GM12865 (cell line): ENCODE measurements at regions not wholly inside any gene's neighbourhood (a gene's known extent, or its start where the extent isn't known, plus 50 kb on each side); places are given as distances from the start of the nearest gene placed in this dataset.

ENCODE experiments used
- DNase-seq: peaks from one replicate; pipeline ENCODE4 v3.0.0; 2010; ENCODE audit warnings: low read depth
- H3K4me3 ChIP-seq: 2 replicates; pipeline ENCODE4 v1.5.1; 2011; ENCODE audit warnings: mild to moderate bottlenecking, low read depth, low read length, control low read depth
- TF ChIP-seq, protein P1 (sequence below): IDR thresholded peaks from 2 replicates; pipeline ENCODE4 v1.5.1; 2011; ENCODE audit warnings: low read length, control low read depth, low read depth, inconsistent platforms; ENCODE audit not compliant: insufficient read depth; ENCODE audit errors: missing control alignments

- TF ChIP-seq, protein P1, sequence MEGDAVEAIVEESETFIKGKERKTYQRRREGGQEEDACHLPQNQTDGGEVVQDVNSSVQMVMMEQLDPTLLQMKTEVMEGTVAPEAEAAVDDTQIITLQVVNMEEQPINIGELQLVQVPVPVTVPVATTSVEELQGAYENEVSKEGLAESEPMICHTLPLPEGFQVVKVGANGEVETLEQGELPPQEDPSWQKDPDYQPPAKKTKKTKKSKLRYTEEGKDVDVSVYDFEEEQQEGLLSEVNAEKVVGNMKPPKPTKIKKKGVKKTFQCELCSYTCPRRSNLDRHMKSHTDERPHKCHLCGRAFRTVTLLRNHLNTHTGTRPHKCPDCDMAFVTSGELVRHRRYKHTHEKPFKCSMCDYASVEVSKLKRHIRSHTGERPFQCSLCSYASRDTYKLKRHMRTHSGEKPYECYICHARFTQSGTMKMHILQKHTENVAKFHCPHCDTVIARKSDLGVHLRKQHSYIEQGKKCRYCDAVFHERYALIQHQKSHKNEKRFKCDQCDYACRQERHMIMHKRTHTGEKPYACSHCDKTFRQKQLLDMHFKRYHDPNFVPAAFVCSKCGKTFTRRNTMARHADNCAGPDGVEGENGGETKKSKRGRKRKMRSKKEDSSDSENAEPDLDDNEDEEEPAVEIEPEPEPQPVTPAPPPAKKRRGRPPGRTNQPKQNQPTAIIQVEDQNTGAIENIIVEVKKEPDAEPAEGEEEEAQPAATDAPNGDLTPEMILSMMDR: no peak
- H3K4me3 ChIP-seq: no peak overlapping the region
- DNase-seq: no peak
Measured at GRCh38 chr4:18518098-18518497, 496.5 kb upstream of the LCORL start.

- TF ChIP-seq, protein P1: no peak
- no peak for DNase-seq
- H3K4me3 ChIP-seq: no peak overlapping the region
Measured at GRCh38 chr4:18513861-18514260, 492.3 kb upstream of the LCORL start.

GRCh38 chr4:18512718-18513117, 491.2 kb upstream of the LCORL start:
- H3K4me3 ChIP-seq: no peak overlapping the region
- DNase-seq: no peak
- TF ChIP-seq, protein P1: no peak

GRCh38 chr4:18511727-18512126, 490.2 kb upstream of the LCORL start:
- H3K4me3 ChIP-seq: no peak overlapping the region
- DNase-seq: no peak
- TF ChIP-seq, protein P1: no peak

GRCh38 chr4:18508786-18509185, 487.2 kb upstream of the LCORL start:
- no peak overlapping the region for H3K4me3 ChIP-seq
- TF ChIP-seq, protein P1: no peak
- no peak for DNase-seq

- no peak overlapping the region for H3K4me3 ChIP-seq
- no peak for DNase-seq
- TF ChIP-seq, protein P1: no peak
Measured at GRCh38 chr4:18480928-18481327, 459.4 kb upstream of the LCORL start.

- TF ChIP-seq, protein P1: no peak
- no peak overlapping the region for H3K4me3 ChIP-seq
- DNase-seq: no peak
Measured at GRCh38 chr4:18480342-18480741, 458.8 kb upstream of the LCORL start.
